Thyroid gland (tissue), 4 donors: ENCODE measurements at regions not wholly inside any gene's neighbourhood (a gene's known extent, or its start where the extent isn't known, plus 50 kb on each side); places are given as distances from the start of the nearest gene placed in this dataset.

Experiments
- DNase-seq, 2 donors: peaks; one replicate each; pipeline ENCODE4 v3.0.0-alpha.2; 2019
- H3K27ac ChIP-seq, 3 donors: fragments of 200-600 bp; sonication (generic); 1 replicate in 2 of 3; 2 replicates in 1 of 3; pipeline ENCODE4 v1.5.1; 2016 to 2019; ENCODE audit warnings: mild to moderate bottlenecking in 1 of 3, moderate library complexity in 1 of 3
- H3K27me3 ChIP-seq: fragments of 200-600 bp; sonication (generic); one replicate; pipeline ENCODE4 v1.5.1; 2019
- H3K36me3 ChIP-seq, 2 donors: fragments of 200-600 bp; sonication (generic); one replicate each; pipeline ENCODE4 v1.5.1; 2016 to 2019
- H3K4me1 ChIP-seq, 2 donors: fragments of 200-600 bp; sonication (generic); one replicate each; pipeline ENCODE4 v1.5.1; 2017 to 2019
- H3K4me3 ChIP-seq, 3 donors: fragments of 200-600 bp; sonication (generic); replicated peaks in 1 of 3; 1 replicate in 2 of 3; 2 replicates in 1 of 3; pipeline ENCODE4 v1.5.1; 2016; ENCODE audit warnings: mild to moderate bottlenecking in 1 of 3
- H3K9me3 ChIP-seq: fragments of 200-600 bp; sonication (generic); one replicate; pipeline ENCODE4 v1.5.1; 2017
- POLR2A ChIP-seq, 2 donors: fragments of 450-650 bp; IDR thresholded peaks; one replicate each; pipeline ENCODE4 v1.6.1; 2017; ENCODE audit warnings: antibody characterized with exemption in 2 of 2, mild to moderate bottlenecking in 2 of 2, moderate library complexity in 1 of 2
- WGBS, 2 donors: methylation state at CpG; one replicate each; pipeline ENCODE4 v1.1.5; 2017; 5-methylcytosine and 5-hydroxymethylcytosine counted together
- intact Hi-C: fragments of 100-400 bp; cut with DNase I; formaldehyde crosslinking; loops from one replicate; pipeline ENCODE4 v1.15.1; 2023
- TF ChIP-seq, protein P1 (sequence below), 6 experiments: fragments of 200-600 bp in 3 of 6; fragments of 450-650 bp in 3 of 6; sonication (generic) in 3 of 6; IDR thresholded peaks; one replicate each; pipeline ENCODE4 v1.5.1; 2016 to 2019; ENCODE audit warnings: antibody characterized with exemption in 6 of 6, mild to moderate bottlenecking in 2 of 6, inconsistent platforms in 1 of 6, moderate library complexity in 1 of 6

DNA sequence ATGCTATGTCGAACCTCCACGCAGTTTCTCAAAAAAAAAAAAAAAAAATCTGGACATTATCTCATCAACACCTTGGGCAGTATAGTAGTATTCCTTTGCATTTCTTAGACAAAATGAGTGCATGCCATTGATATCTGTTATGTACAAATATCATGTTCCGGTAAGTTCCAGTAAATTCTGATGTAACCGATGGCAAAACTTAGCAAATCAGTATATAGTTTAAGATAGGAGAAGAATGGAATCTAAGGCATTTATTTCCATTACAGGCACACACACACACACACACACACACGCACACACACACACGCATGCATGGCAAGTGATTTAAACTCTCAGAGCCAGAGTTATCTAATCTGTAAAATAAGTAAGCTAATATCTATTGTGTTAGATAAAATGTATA lies 356.5 kb upstream of the TUSC1 start:
- no peak for DNase-seq
- H3K36me3 ChIP-seq: no peaks in the 10 kb centered on the region
- TF ChIP-seq POLR2A (IDR thresholded peaks at IDR 0.05): no peak
- TF ChIP-seq, protein P1, sequence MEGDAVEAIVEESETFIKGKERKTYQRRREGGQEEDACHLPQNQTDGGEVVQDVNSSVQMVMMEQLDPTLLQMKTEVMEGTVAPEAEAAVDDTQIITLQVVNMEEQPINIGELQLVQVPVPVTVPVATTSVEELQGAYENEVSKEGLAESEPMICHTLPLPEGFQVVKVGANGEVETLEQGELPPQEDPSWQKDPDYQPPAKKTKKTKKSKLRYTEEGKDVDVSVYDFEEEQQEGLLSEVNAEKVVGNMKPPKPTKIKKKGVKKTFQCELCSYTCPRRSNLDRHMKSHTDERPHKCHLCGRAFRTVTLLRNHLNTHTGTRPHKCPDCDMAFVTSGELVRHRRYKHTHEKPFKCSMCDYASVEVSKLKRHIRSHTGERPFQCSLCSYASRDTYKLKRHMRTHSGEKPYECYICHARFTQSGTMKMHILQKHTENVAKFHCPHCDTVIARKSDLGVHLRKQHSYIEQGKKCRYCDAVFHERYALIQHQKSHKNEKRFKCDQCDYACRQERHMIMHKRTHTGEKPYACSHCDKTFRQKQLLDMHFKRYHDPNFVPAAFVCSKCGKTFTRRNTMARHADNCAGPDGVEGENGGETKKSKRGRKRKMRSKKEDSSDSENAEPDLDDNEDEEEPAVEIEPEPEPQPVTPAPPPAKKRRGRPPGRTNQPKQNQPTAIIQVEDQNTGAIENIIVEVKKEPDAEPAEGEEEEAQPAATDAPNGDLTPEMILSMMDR (IDR thresholded peaks at IDR 0.05): no peak
- no peaks in the 10 kb centered on the region for H3K9me3 ChIP-seq
- intact Hi-C loops: no loop called here
- H3K27ac ChIP-seq: no peak overlapping the region
- H3K27me3 ChIP-seq: no peaks in the 10 kb centered on the region
- no peak overlapping the region for H3K4me3 ChIP-seq
- 88 to 89% methylated on average over 6 of the region's 6 CpGs for WGBS, 2 donors
- no peaks in the 10 kb centered on the region for H3K4me1 ChIP-seq

DNA sequence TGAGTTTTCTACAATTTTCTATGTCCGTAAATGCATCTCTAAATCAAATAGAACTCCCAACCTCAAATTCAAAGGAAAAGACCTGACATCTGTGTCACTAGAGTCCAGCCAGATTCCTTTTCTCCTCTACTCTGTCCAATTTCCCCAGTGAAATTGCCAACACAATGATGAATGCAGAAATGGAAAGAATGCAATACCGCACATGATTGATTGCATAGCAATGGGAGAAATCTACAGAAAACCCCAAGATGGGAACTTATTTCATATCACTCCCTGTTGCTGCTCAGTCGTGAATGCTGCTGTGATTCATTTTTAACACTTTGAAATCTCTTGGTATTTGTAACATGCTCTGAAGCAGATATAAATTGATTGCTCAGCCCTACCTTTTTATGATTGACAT lies 355.1 kb upstream of the TUSC1 start:
- intact Hi-C loops: no loop called here
- no peak overlapping the region for H3K27ac ChIP-seq
- no peaks in the 10 kb centered on the region for H3K27me3 ChIP-seq
- TF ChIP-seq, protein P1 (IDR thresholded peaks at IDR 0.05): no peak
- no peak for TF ChIP-seq POLR2A (IDR thresholded peaks at IDR 0.05)
- H3K4me3 ChIP-seq: no peak overlapping the region
- H3K9me3 ChIP-seq: no peaks in the 10 kb centered on the region
- no peaks in the 10 kb centered on the region for H3K36me3 ChIP-seq
- DNase-seq: no peak
- 76 to 80% methylated on average over 3 of the region's 3 CpGs for WGBS, 2 donors
- no peaks in the 10 kb centered on the region for H3K4me1 ChIP-seq

GRCh38 chr9:26026423-26027100 lies 348.3 kb upstream of the TUSC1 start:
- Histone ChIP-seq H3K27ac (no peak overlapping the region), H3K27me3 (no peaks in the 10 kb centered on the region), H3K9me3 (no peaks in the 10 kb centered on the region), H3K4me1 (no peaks in the 10 kb centered on the region), H3K4me3 (no peak overlapping the region), H3K36me3 (no peaks in the 10 kb centered on the region)
- no peak for DNase-seq
- WGBS, 2 donors: 87 to 94% methylated on average over 2 of the region's 2 CpGs
- intact Hi-C loops: no loop called here
- TF ChIP-seq POLR2A (IDR thresholded peaks at IDR 0.05): no peak
- TF ChIP-seq, protein P1 (IDR thresholded peaks at IDR 0.05): no peak

GRCh38 chr9:26013199-26013598 lies 335.0 kb upstream of the TUSC1 start:
- TF ChIP-seq, protein P1 (IDR thresholded peaks at IDR 0.05): no peak
- TF ChIP-seq POLR2A (IDR thresholded peaks at IDR 0.05): no peak
- H3K4me3 ChIP-seq: no peak overlapping the region
- no peak for DNase-seq
- intact Hi-C loops: no loop called here
- no peak overlapping the region for H3K27ac ChIP-seq
- no peaks in the 10 kb centered on the region for H3K36me3 ChIP-seq
- no peaks in the 10 kb centered on the region for H3K9me3 ChIP-seq
- H3K27me3 ChIP-seq: no peaks in the 10 kb centered on the region
- H3K4me1 ChIP-seq: no peaks in the 10 kb centered on the region

DNA sequence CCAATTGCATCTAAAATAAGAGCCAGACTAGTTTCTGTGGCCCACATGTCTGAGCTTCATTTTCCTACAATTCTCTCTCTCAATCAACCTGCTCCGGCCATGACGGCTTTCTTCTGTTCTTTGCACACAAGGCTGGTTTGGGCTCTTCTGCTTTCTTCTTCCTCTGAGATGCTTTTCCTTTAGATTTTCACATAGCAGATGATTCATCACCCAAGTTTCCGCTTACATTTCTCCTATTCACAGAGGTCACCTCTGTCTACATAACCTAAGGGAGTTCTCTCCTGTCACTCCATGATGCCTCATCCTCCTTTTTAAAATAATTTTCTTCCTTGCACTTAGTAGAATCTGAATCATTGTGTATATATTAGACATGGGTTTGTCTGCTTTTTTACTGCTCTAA lies 334.6 kb upstream of the TUSC1 start:
- DNase-seq: no peak
- Histone ChIP-seq H3K27ac (no peak overlapping the region), H3K27me3 (no peaks in the 10 kb centered on the region), H3K9me3 (no peaks in the 10 kb centered on the region), H3K4me3 (no peak overlapping the region), H3K4me1 (no peaks in the 10 kb centered on the region), H3K36me3 (no peaks in the 10 kb centered on the region)
- no peak for TF ChIP-seq POLR2A (IDR thresholded peaks at IDR 0.05)
- intact Hi-C loops: no loop called here
- 95 to 96% methylated on average over 3 of the region's 3 CpGs for WGBS, 2 donors
